GM12874 (cell line): ENCODE measurements at regions not wholly inside any gene's neighbourhood (a gene's known extent, or its start where the extent isn't known, plus 50 kb on each side); places are given as distances from the start of the nearest gene placed in this dataset.

Experiments
- CTCF ChIP-seq: IDR thresholded peaks from 2 replicates; pipeline ENCODE4 v1.5.1; 2011; ENCODE audit warnings: low read depth, mild to moderate bottlenecking, control low read depth, low read length, moderate library complexity; ENCODE audit not compliant: insufficient read depth

GRCh38 chr13:79799059-79799867, 318.3 kb downstream of the NDFIP2 start:
- TF ChIP-seq CTCF: no peak

GRCh38 chr13:79796136-79796535, 315.2 kb downstream of the NDFIP2 start:
- no peak for TF ChIP-seq CTCF

- TF ChIP-seq CTCF: no peak
These were observed 314.0 kb downstream of the NDFIP2 start for GRCh38 chr13:79794931-79795330.

DNA sequence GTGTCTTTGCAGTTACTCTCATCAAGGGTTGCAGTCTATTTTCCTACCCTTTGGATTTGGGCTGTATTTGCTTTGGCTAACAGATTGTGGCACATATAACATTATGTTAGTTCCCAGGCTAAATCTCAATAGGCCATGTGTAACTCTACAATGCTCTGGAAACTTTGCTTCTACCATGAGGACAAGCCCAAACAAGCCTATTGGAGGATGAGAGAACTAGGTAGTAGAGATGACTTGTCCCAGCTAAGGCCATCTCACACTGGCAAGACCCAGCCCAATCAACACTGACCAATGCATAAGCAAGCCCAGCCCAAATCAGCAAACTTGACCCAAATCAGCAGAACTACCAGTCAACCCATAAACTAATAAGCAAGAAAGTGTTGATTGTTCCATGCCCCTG, 311.8 kb downstream of the NDFIP2 start:
- TF ChIP-seq CTCF: no peak

GRCh38 chr13:79791471-79792042, 310.6 kb downstream of the NDFIP2 start:
- no peak for TF ChIP-seq CTCF

GRCh38 chr13:79786176-79786575, 305.2 kb downstream of the NDFIP2 start:
- no peak for TF ChIP-seq CTCF

DNA sequence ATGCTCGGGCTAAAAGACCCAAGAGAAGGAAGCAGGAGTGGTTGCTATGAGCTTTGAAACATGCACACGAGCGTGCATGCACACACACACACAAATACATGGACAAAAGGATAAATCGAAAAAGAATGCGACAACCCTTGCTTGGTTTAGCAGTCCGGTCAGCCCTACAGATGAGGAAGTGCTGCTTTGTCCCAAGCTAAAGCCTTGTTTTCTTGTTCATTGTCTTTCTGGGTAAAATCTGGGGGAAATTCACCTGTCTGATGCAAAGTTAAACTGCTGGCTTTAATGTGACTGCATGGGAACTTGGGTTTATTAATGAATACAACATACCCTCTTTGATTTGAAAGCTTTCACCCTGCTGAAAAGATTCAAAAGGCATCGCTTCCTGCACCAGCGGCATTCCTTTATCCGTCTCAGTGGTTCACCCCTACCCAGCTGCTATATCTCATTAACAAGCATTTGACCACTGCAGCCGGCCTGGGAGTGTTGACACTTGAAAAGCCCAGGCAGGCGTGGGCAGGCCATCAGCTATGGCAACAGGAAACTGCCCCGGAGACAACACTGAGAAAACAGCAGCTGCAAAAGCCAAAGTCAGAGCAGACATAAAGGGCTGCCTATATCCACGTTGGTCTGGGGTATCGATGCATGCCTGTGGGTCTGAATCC, 301.7 kb downstream of the NDFIP2 start:
- no peak for TF ChIP-seq CTCF
